ENCODE measurements at regions not wholly inside any gene's neighbourhood (a gene's known extent, or its start where the extent isn't known, plus 50 kb on each side); places are given as distances from the start of the nearest gene placed in this dataset.

GRCh38 chr20:21564127-21564773 lies 50.4 kb upstream of the NKX2-2 start:
- TF ChIP-seq CTCF (IDR thresholded peaks at IDR 0.05) (no peak), POLR2A (IDR thresholded peaks at IDR 0.05; ENCODE audit: low read depth) (no peak), EP300 (IDR thresholded peaks at IDR 0.05) (no peak)

Data from esophagus muscularis mucosa (tissue), 4 donors.